ENCODE measurements at regions not wholly inside any gene's neighbourhood (a gene's known extent, or its start where the extent isn't known, plus 50 kb on each side); places are given as distances from the start of the nearest gene placed in this dataset.

GRCh38 chr14:41285186-41285748, 321.4 kb upstream of the LRFN5 start:
- no peaks in the 10 kb centered on the region for H3K4me1 ChIP-seq (ENCODE audit: insufficient read depth, low read length)
- no peak overlapping the region for H3K27ac Mint-ChIP-seq
- no peak for TF ChIP-seq CTCF (conservative IDR thresholded peaks at IDR 0.05)
- no peak for DNase-seq
- H3K23me2 ChIP-seq (ENCODE audit: insufficient read length, low read depth, low read length, poor library complexity, severe bottlenecking): no peaks in the 10 kb centered on the region
- no peak overlapping the region for H4K91ac ChIP-seq (ENCODE audit: insufficient read length, low read depth, low read length)
- no peak overlapping the region for H3K4me3 Mint-ChIP-seq
- no peaks in the 10 kb centered on the region for H3K79me2 ChIP-seq (ENCODE audit: insufficient read depth, low read length)
- H4K5ac ChIP-seq (ENCODE audit: insufficient read length, low read depth, low read length): no peak overlapping the region
- no peaks in the 10 kb centered on the region for H3K79me1 ChIP-seq (ENCODE audit: insufficient read depth, low read depth, low read length, poor library complexity, severe bottlenecking)
- H3K56ac ChIP-seq (ENCODE audit: insufficient read length, low read depth, low read length): no peak overlapping the region
- H3K9me3 ChIP-seq (ENCODE audit: control insufficient read depth, low read depth, low read length): no peaks in the 10 kb centered on the region
- no peak overlapping the region for H3K23ac ChIP-seq (ENCODE audit: insufficient read length, low read depth, low read length)
- no peak overlapping the region for H3K27ac ChIP-seq (ENCODE audit: insufficient read length, low read depth, low read length)
- no peak overlapping the region for H2BK15ac ChIP-seq (ENCODE audit: low read depth, low read length)
- no peaks in the 10 kb centered on the region for H4K20me1 ChIP-seq (ENCODE audit: control insufficient read depth, insufficient read depth, insufficient read length)
- H3K4me1 Mint-ChIP-seq: no peaks in the 10 kb centered on the region
- no peak overlapping the region for H3K4me2 ChIP-seq (ENCODE audit: insufficient read depth, insufficient read length, low read length)
- no peak overlapping the region for H3K4ac ChIP-seq (ENCODE audit: low read depth, low read length)
- peaks cover 0 to 2% of the 10 kb centered on the region in 2 experiments; a peak in 1 of 5 replicates for H3K9me3 Mint-ChIP-seq
- H2BK20ac ChIP-seq (ENCODE audit: low read depth, low read length, poor library complexity, severe bottlenecking): no peak overlapping the region
- no peak overlapping the region for H2BK12ac ChIP-seq (ENCODE audit: insufficient read length, low read depth, low read length)
- no peak overlapping the region for H2AFZ ChIP-seq (ENCODE audit: low read length)
- H2BK120ac ChIP-seq (ENCODE audit: low read depth, low read length, poor library complexity, severe bottlenecking): no peak overlapping the region
- no peak overlapping the region for H4K8ac ChIP-seq (replicated peaks; ENCODE audit: insufficient read length, low read depth, low read length)
- H3K14ac ChIP-seq (ENCODE audit: insufficient read depth, low read length): no peak overlapping the region
- WGBS (ENCODE audit: extremely low coverage, insufficient read length, low lambda C conversion rate): no CpG with 5 or more reads among the region's 4 CpGs
- H3K36me3 Mint-ChIP-seq (ENCODE audit: insufficient read depth in 1 of 3, low read depth in 3 of 3): no peaks in the 10 kb centered on the region; a peak in 1 of 7 replicates
- H3T11ph ChIP-seq (ENCODE audit: low read length): no peak overlapping the region
- no peak overlapping the region for H3K18ac ChIP-seq (ENCODE audit: insufficient read length, low read depth, low read length)
- no peak overlapping the region for H2BK5ac ChIP-seq (ENCODE audit: insufficient read length, low read length)
- H3K27me3 ChIP-seq (ENCODE audit: insufficient read depth, low read length): no peaks in the 10 kb centered on the region
- H3K9ac ChIP-seq (ENCODE audit: extremely low read depth, insufficient read length, low read length): no peak overlapping the region
- H2AK5ac ChIP-seq (ENCODE audit: insufficient read length, low read length): no peak overlapping the region
- H3K27me3 Mint-ChIP-seq (ENCODE audit: low read depth): no peaks in the 10 kb centered on the region
